Body of pancreas (tissue), 4 donors: ENCODE measurements at regions not wholly inside any gene's neighbourhood (a gene's known extent, or its start where the extent isn't known, plus 50 kb on each side); places are given as distances from the start of the nearest gene placed in this dataset.

Experiments used
- ATAC-seq: fragments of 150-250 bp; one replicate; pipeline ENCODE4 v1.9.1; 2016
- DNase-seq, 4 donors: peaks; one replicate each; pipeline ENCODE4 v3.0.0-alpha.2; 2019
- H3K27ac ChIP-seq, 4 donors: fragments of 200-600 bp; sonication (generic); 1 replicate in 3 of 4; 2 replicates in 1 of 4; pipeline versions ENCODE4 v1.5.1 to v1.6.1; 2016 to 2019; ENCODE audit warnings: mild to moderate bottlenecking in 1 of 4, mixed read lengths in 1 of 4, moderate library complexity in 1 of 4
- H3K27me3 ChIP-seq, 2 donors: fragments of 200-600 bp; sonication (generic); one replicate each; pipeline ENCODE4 v1.6.0; 2016; ENCODE audit warnings: mild to moderate bottlenecking in 1 of 2
- H3K36me3 ChIP-seq, 2 donors: fragments of 200-600 bp; sonication (generic); replicated peaks in 1 of 2; 2 replicates each; pipeline ENCODE4 v1.5.1; 2016; ENCODE audit warnings: low read depth in 2 of 2; ENCODE audit not compliant: insufficient read depth in 1 of 2
- H3K4me1 ChIP-seq: fragments of 200-600 bp; sonication (generic); one replicate; pipeline ENCODE4 v1.6.0; 2016
- H3K4me3 ChIP-seq, 2 donors: fragments of 200-600 bp; sonication (generic); 1 replicate in 1 of 2; 2 replicates in 1 of 2; pipeline ENCODE4 v1.5.1; 2016 to 2019
- H3K9me3 ChIP-seq, 3 donors: fragments of 200-600 bp; sonication (generic); 1 replicate in 2 of 3; 2 replicates in 1 of 3; pipeline ENCODE4 v1.5.1; 2016
- CTCF ChIP-seq, 7 experiments: fragments of 450-650 bp in 4 of 7; fragments of 200-600 bp in 3 of 7; sonication (generic) in 3 of 7; IDR thresholded peaks; one replicate each; pipeline ENCODE4 v1.5.1; 2016 to 2019; ENCODE audit warnings: antibody characterized with exemption in 7 of 7
- POLR2A ChIP-seq, 3 donors: fragments of 450-650 bp; IDR thresholded peaks; one replicate each; pipeline ENCODE4 v1.6.1; 2016; ENCODE audit warnings: antibody characterized with exemption in 3 of 3, mild to moderate bottlenecking in 2 of 3
- WGBS, 2 donors: methylation state at CpG; one replicate each; pipeline ENCODE4 v1.1.5; 2017; 5-methylcytosine and 5-hydroxymethylcytosine counted together
- intact Hi-C: fragments of 100-400 bp; cut with DNase I; formaldehyde crosslinking; loops from one replicate; pipeline ENCODE4 v1.15.1; 2023

- intact Hi-C loops = no loop called here
- no peaks in the 10 kb centered on the region for H3K27me3 ChIP-seq
Measured at GRCh38 chr5:145324767-145325479, 510.2 kb downstream of the PRELID2 start.

GRCh38 chr5:145324101-145324500, 511.0 kb downstream of the PRELID2 start:
- no peaks in the 10 kb centered on the region for H3K4me1 ChIP-seq
- no peaks in the 10 kb centered on the region for H3K27me3 ChIP-seq
- no peaks in the 10 kb centered on the region for H3K36me3 ChIP-seq
- no peak for DNase-seq
- no peaks in the 10 kb centered on the region for H3K9me3 ChIP-seq
- H3K27ac ChIP-seq = no peak overlapping the region
- no peak overlapping the region for H3K4me3 ChIP-seq
- 92% methylated on average over 1 of the region's 1 CpG for WGBS, 2 donors
- TF ChIP-seq POLR2A (IDR thresholded peaks at IDR 0.05) (no peak), CTCF (IDR thresholded peaks at IDR 0.05) (no peak)
- intact Hi-C loops = no loop called here
- ATAC-seq = no peak

More at GRCh38 chr5:145324767-145325479, 510.2 kb downstream of the PRELID2 start:
- no peaks in the 10 kb centered on the region for H3K9me3 ChIP-seq
- H3K36me3 ChIP-seq = no peaks in the 10 kb centered on the region
- H3K4me3 ChIP-seq = no peak overlapping the region
- no peak overlapping the region for H3K27ac ChIP-seq
- TF ChIP-seq CTCF (IDR thresholded peaks at IDR 0.05) (no peak), POLR2A (IDR thresholded peaks at IDR 0.05) (no peak)
- no peak for DNase-seq
- H3K4me1 ChIP-seq = no peaks in the 10 kb centered on the region
- no peak for ATAC-seq

DNA sequence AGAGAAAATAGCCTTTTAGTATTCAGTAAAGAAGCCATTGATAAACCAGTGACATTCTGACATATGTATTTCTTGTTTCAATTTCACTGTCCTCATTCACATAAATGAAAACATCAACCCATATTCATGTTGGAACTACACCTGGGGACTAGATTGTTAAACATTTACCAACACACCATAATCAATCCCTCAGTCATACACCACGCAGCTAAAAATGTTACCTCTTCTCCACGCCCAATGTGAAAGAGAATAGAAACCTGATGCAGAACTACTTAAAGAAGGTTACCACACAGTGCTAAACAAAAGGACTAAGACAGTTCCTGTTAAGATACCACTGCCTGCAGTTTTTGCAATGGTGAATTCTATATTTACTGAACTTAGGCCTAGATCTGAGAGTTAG, 518.9 kb downstream of the PRELID2 start:
- no peaks in the 10 kb centered on the region for H3K27me3 ChIP-seq
- TF ChIP-seq CTCF (IDR thresholded peaks at IDR 0.05) (no peak), POLR2A (IDR thresholded peaks at IDR 0.05) (no peak)
- no peaks in the 10 kb centered on the region for H3K36me3 ChIP-seq
- no peak overlapping the region for H3K27ac ChIP-seq
- no peaks in the 10 kb centered on the region for H3K9me3 ChIP-seq
- 93 to 100% methylated on average over 2 of the region's 2 CpGs for WGBS, 2 donors
- no peak for DNase-seq
- H3K4me3 ChIP-seq = no peak overlapping the region
- ATAC-seq = no peak
- intact Hi-C loops = no loop called here
- no peaks in the 10 kb centered on the region for H3K4me1 ChIP-seq

DNA sequence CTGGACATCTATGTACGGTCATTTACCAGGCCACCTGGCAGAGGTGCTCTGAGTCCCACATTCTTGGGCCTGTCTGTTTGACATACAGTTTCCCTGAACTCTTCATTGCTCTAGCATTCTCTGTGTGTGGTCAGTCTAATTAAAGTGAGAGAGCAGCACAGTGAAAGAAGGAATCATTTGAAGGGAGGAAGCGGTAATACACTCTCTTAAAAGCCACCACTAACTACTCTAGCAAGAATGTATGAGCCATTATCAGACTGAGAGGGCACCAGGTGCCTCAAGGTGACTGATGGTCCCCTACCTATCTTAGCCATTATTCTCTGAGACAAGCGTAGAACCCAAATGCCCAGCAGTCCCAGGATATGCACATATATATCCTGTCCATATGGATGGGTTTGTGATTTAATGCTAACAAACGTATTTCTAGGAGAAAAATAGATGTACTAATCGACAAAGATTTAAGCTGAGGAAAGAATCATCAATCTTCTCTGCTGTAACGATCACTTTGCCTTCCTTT, 527.2 kb downstream of the PRELID2 start:
- Histone ChIP-seq H3K9me3 (no peaks in the 10 kb centered on the region), H3K36me3 (no peaks in the 10 kb centered on the region), H3K4me3 (no peak overlapping the region), H3K27me3 (no peaks in the 10 kb centered on the region), H3K4me1 (no peaks in the 10 kb centered on the region), H3K27ac (no peak overlapping the region)
- 77 to 80% methylated on average over 6 of the region's 6 CpGs for WGBS, 2 donors
- ATAC-seq = no peak
- intact Hi-C loops = no loop called here
- DNase-seq = no peak
- TF ChIP-seq POLR2A (IDR thresholded peaks at IDR 0.05) = no peak
- no peak for TF ChIP-seq CTCF (IDR thresholded peaks at IDR 0.05)
